ENCODE measurements at regions not wholly inside any gene's neighbourhood (a gene's known extent, or its start where the extent isn't known, plus 50 kb on each side); places are given as distances from the start of the nearest gene placed in this dataset.

DNA sequence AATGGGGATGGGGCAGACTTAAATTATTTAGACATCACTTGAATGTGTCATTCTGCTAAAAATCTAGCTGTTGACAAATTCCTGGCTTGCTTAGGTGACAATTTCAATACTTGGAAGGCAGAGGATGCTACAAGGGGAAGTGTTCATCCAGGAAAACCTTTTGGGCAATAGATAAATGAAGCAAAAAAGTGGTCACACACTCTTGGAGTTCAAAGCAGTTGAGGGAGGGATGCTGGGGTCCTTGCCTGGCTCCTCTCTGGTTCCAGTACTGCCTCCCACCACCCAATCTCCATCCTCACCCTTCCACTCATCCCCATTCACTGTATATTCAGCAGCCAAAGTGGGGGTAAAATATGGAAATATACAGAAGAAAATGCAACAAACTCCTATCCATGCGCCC lies 52.6 kb upstream of the FRMD4B start:
- no peak for DNase-seq (ENCODE audit: low read depth, low spot score)
- Histone ChIP-seq H3K27ac (no peak overlapping the region), H3K9ac (ENCODE audit: insufficient read length) (no peak overlapping the region), H3K36me3 (ENCODE audit: insufficient read depth, low read length) (no peaks in the 10 kb centered on the region), H3K4me3 (no peak overlapping the region), H3K9me3 (ENCODE audit: low read depth, low read length) (no peaks in the 10 kb centered on the region)
- TF ChIP-seq POLR2AphosphoS5 (IDR thresholded peaks at IDR 0.05; ENCODE audit: borderline replicate concordance, low read depth, low read length) (no peak), FOXP2 (optimal IDR thresholded peaks at IDR 0.05; ENCODE audit: control extremely low read depth, extremely low read length, insufficient read depth) (no peak), EZH2 (IDR thresholded peaks at IDR 0.05) (no peak)

DNA sequence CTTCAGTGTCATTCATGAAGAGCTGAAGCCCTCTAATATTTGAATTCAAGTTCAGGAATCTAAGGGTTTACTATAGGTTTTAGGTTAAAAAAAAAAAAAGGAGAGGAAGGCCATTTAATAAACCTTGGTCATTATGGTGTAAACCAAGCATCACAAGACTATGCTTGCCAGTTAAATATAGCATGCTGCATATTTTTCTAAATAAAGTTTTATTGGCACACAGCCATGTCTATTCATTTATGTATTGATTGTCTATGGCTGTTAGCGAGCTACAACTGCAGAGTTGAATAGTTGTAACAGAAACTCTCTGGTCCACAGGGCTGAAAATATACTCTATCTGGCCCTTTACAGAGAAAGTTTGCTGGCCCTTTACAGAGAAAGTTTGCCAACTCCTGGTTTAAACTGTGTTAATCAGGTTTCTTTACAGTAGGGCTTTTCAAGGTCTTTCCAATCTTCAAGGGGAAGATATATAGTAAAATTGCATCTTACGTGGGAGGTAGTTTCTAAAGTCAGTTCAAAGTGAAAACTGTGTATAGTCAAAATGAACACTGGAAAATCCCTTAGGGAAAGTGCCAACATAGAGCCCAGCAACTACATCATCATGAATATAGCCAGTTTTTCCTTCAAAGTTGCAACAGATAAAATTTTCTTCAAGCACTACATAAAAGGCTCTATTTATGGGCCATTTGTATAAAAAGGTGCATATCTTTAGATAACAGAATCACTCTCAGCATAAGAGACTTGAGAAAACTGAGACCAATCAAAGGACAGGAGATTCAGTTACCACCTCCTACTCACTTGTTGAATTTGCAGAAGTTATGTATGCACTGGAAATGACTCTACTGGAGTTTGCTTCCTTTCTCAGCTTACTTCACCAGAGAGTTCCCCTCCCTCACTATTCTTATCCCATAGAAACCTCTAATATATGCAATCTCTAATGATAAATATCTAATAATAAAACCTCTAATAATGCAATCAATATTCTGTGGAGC lies 49.7 kb upstream of the FRMD4B start:
- no peak overlapping the region for H3K4me3 ChIP-seq
- no peak for DNase-seq (ENCODE audit: low read depth, low spot score)
- no peak for TF ChIP-seq FOXP2 (optimal IDR thresholded peaks at IDR 0.05; ENCODE audit: control extremely low read depth, extremely low read length, insufficient read depth)
- H3K27ac ChIP-seq, result no peak overlapping the region
- no peaks in the 10 kb centered on the region for H3K9me3 ChIP-seq (ENCODE audit: low read depth, low read length)
- H3K36me3 ChIP-seq (ENCODE audit: insufficient read depth, low read length), result no peaks in the 10 kb centered on the region
- H3K9ac ChIP-seq (ENCODE audit: insufficient read length), result no peak overlapping the region

Measured in SK-N-MC (cell line).